GM18519 (cell line): ENCODE measurements at regions not wholly inside any gene's neighbourhood (a gene's known extent, or its start where the extent isn't known, plus 50 kb on each side); places are given as distances from the start of the nearest gene placed in this dataset.
"Not testable (repeated sequence)": the region's sequence is repeated elsewhere in the genome, so short reads cannot be mapped to it uniquely, and the experiment has no call there.

Experiments
- ATAC-seq: cut with Tn5 transposase; IDR thresholded peaks from one replicate; pipeline ENCODE4 v1.9.1; 2021; ENCODE audit warnings: mild to moderate bottlenecking, moderate library complexity; ENCODE audit not compliant: unreplicated experiment, low FRiP score

GRCh38 chr3:146796078-146796477 lies 190.9 kb upstream of the PLSCR5 start:
- no peak for ATAC-seq

DNA sequence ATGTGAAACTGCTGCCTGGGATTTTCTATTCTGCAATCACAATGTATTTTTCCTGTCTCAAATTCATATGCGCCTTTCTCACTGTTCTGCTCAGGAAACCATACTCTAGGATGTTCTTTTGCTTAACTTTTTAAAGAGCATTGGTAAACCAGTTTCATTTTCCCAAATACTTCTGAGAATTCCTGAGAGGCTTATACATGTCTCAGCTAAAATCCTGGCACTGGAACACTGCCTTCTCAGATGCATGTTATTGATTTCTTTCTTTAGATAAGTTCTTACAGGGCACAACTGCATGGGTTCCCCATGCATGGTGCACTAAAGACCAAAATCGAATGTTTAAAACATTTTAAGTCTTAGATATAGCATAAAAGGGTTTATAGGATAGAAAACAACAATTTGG lies 178.3 kb upstream of the PLSCR5 start:
- no peak for ATAC-seq

DNA sequence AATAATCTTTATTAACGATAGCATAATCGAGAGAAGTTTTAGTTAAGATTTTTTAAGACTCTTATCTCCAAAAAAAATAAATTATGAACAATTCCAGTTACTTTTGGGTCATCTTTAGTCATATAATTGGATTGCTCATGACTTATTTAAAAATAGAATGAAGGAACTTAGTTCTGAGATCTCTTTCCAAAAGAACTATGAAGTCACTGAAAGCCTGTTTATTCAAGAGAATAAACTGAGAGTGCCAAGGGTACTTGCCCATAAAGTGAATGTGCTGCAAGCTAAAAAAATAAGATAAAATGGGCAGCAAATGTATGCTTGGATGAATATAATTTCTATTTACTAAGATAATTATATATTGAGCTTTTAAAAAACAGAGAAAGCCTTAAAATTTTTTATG lies 176.5 kb upstream of the PLSCR5 start:
- no peak for ATAC-seq

- ATAC-seq = no peak
These were observed 175.9 kb upstream of the PLSCR5 start for GRCh38 chr3:146781059-146781458.

DNA sequence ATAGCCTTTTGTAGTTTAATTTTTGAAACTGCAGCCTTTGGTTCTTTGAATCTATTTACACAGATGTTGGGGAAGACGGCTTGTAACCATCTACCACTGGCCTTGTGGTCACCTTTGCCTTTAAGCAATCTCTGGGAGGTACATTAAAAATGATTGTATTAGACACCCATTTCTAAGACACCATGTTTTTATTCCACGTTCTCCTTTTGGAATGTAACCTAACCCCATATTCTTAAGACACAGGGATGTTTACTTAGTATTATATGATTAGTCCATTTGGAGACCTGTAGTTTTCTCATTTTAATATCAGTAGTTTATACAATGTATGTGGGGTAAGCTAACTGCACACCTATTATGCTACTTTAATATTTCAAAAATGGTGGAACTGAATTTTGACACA lies 175.1 kb upstream of the PLSCR5 start:
- ATAC-seq = no peak

- ATAC-seq = no peak
These were observed 172.8 kb upstream of the PLSCR5 start for GRCh38 chr3:146777941-146778340.

GRCh38 chr3:146772211-146772743 lies 167.1 kb upstream of the PLSCR5 start:
- ATAC-seq = no peak

- ATAC-seq = no peak
These were observed 165.7 kb upstream of the PLSCR5 start for GRCh38 chr3:146770881-146771280.

- ATAC-seq = no peak
These were observed 165.2 kb upstream of the PLSCR5 start for GRCh38 chr3:146770301-146770700.

DNA sequence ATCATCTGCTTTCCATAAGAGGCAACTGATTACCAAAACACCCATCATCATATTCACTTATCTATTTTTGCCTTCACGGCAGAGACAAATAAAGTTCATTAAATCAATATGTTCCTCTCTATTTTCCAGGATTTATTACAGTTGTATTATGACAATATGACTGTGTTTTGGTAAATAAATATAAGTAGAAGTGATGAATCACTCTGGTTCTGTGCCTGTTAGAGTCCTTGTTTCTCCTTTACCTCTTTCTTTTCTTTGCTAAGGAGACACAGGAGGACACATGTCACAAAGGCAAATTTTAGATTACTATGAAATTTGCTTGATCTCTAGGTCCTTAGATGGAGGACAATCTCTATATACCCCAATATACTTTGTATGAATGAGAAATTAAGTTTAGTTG lies 152.6 kb upstream of the PLSCR5 start:
- no peak for ATAC-seq

DNA sequence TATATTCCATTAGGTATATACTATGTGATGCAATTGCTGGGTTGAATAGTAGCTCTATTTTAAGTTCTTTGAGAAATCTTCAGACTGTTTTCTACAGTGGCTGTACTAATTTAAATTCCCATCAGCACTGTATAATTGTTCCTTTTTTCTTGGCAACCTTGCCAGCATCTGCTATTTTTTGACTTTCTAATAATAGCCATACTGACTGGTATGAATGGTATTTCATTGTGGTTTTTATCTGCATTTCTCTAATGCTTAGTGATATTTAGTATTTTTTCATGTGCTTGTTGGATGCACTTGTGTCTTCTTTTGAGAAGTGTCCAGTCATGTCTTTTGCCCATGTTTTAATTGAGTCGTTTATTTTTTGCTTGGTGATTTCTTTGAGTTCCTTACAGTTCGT lies 145.1 kb upstream of the PLSCR5 start:
- no peak for ATAC-seq

DNA sequence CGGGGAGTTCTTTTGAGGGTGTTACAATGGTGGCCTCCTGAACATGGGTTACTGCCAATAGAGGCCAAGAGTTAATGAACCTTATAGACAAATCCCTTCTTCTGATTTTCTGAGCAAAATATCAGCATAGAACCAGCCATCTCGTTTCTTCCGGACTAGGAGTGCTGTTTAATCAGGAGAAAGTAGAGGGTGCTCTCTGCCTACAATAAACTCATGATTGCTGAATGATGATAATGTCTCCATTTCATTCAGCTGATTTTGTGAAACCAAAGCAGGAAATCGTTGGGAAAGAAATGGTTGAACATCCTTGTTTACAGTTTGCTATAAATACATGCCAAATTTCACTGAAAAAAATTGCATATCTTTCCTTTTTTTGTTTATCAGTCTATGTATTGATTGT lies 142.8 kb upstream of the PLSCR5 start:
- ATAC-seq = no peak

- ATAC-seq = no peak
These were observed 141.9 kb upstream of the PLSCR5 start for GRCh38 chr3:146747051-146747450.

DNA sequence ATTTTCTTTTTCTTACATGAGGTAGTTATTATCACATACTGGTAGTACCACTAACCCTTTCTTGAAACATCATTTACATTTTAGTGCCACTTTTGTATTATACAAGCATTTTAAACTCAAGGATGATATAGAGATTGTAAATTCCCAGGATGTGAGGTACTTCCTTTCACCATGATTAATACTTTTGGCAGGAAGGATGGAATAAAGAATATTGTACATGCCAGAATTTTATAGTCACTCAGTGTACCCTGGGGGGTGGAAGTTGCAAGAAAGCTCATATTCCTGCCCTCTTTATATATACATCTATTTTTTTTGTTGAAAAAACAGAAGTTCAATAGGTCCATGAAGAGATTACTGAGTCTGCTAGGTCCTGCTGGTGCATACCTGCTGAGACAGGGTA lies 141.0 kb upstream of the PLSCR5 start:
- ATAC-seq = no peak

GRCh38 chr3:146739203-146739671 lies 134.1 kb upstream of the PLSCR5 start:
- no peak for ATAC-seq

GRCh38 chr3:146732325-146732724 lies 127.2 kb upstream of the PLSCR5 start:
- ATAC-seq = no peak

- no peak for ATAC-seq
These were observed 110.0 kb upstream of the PLSCR5 start for GRCh38 chr3:146715170-146715569.

DNA sequence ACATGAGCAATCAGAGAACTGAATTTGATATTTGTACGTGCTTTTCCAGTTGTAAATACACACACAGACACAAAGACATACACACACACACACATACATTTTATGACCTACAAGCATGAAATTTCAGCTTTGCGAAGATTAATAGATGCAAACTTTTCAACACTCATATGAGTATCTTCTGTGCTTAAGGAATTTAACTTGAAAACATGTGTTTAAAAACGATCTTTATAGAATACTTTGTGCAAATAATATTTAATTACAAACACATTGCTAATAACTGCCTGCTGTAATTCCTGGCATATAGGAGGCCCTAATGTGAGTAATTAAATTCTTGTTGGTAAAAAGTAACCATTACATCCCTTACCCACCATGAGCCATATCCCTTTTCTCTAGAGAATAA lies 107.7 kb upstream of the PLSCR5 start:
- no peak for ATAC-seq

DNA sequence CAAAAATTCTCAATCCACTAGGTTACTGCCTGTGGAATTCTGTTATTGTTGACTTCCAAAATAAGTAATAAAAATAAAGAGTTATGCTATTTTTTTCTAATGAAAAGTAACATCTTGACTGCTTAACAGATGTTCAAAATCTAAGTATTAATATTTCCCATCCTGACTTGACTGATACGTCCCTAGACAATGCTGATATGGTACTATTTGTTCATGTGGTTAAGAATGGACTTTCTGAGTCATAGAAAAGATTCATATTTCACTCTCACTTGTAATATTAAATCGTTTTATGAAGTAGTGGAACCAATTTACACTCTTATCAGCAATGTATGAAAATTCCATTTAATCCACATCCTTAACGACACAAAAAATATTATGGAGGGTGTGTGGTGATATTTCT lies 104.8 kb upstream of the PLSCR5 start:
- no peak for ATAC-seq

GRCh38 chr3:146705225-146705624 lies 100.1 kb upstream of the PLSCR5 start:
- ATAC-seq = peak; percentile 97

- no peak for ATAC-seq
These were observed 97.1 kb upstream of the PLSCR5 start for GRCh38 chr3:146702237-146702636.

GRCh38 chr3:146701246-146701645 lies 96.1 kb upstream of the PLSCR5 start:
- ATAC-seq = no peak

- ATAC-seq = not testable (repeated sequence)
These were observed 94.9 kb upstream of the PLSCR5 start for GRCh38 chr3:146700025-146700424.
